ENCODE measurements at regions not wholly inside any gene's neighbourhood (a gene's known extent, or its start where the extent isn't known, plus 50 kb on each side); places are given as distances from the start of the nearest gene placed in this dataset.

DNA sequence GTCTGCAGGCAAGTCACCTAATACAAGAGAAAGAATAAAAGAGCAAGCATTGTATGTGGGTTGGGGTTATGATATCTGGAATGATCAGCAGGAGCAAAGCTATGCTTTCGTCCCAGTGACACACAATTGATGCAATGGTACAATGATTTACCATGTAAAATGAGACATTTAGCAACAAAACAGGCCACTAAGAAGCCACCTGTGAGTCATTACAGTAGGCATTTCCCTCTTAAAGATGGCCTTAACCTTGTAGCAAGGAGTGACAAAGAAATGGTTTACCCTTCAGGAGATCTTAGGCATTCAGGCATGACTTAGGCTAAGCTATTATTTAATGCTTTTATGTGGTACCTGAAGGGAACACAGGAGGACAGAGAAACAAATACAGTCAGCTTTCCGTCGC lies 373.3 kb upstream of the RBMS3 start:
- DNase-seq, result no peak

DNA sequence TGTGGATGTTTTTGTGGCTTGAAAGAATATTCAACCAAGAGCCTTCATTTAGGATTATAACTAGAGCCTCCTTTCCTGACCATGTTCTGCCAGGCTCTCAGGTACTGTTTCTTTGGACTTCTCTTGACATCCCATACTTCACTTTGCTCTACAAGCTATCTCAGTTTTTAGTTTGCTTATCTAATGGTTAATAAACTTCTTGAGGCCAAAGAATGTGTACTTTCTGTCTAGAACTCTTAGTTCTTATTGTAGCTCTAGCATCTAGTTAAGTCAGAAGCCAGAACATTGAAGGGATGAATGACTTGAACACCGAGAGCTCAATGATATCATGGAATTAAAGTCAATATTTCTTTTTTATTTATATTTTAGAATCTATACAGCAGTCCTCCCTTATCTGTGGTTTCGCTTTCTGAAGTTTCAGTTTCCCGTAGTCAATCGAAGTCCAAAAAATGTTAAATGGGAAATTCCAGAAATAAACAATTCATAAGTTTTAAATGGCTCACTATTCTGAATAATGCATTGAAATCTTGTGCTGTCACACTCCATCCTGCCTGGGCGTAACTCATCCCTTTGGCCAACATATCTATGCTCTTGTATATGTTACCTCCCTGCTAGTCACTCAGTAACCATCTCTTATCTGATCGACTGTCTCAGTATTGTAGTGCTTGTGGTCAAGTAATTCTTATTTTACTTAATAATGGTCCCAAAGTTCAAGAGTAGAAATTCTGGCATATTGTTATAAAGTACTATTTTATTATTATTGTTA lies 368.6 kb upstream of the RBMS3 start:
- no peak for DNase-seq

DNA sequence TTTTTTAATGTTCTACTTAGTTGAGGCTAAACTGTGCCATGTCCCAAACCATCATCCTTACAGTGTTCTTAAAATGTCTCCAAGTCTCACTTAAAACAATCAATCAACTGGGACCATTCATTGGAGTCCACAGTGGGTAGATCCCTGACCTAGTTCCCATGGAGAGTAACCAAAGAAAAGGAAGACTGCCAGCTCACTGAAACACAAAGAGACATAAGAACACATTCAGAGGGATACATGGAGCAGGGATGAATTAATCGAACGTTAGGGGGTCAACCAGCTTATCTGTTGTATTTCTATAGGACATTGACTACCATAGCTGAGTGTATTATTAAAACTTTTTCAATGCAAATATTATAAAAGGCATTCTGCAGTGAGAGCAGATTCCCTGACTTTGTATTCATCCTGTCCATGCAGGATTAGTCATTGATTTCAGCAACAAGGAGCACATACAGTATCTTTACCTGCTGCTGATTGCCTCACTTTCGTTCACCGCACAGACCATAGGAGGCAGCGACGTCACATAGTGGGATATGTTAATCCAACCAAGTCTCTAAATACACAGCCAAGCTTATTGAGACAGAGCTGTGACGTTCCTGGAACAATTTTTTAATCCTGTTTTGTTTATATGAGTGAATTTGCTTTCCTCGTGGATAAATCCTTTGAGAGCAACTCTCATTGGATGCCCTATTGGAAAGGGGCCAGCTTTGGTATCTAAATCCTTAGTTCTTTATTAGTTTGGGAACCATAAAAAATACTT lies 364.9 kb upstream of the RBMS3 start:
- no peak for DNase-seq

DNA sequence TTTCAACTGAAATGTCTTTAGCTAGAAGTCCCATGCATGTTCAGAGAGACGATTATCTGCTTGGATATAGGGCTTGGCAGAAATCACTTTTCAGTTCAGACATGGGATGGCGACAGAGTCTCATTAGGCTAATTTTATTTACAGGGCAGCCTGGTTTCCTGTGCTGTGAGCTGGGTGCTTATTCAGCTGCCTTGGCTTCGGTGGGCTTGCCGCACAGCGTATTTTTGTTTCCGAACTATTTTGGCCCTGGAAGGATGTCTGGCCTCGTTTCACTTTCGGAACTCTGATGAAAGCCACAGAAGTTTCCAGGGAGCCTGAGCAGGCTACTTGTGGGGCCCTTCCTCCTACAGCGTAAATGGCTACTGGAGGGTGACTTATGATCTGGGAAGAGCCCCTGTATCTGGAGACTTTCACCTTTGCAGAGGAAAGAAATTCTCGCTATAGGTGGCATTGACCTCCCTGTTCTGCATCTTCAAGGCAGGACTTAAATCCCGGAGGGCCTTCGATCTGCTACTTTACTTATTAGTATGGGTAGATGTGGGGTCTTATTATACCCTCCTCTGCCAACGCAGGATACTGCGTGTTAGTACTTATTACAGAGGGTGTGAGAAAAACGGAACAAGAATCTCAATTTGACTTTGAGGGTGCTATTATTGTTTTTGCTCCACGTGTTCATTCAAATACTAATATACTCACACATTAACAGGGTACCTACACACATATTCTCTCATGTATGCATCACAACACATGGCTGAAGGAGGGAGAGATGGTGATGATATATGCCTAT lies 364.0 kb upstream of the RBMS3 start:
- peak; percentile 1 for DNase-seq

DNA sequence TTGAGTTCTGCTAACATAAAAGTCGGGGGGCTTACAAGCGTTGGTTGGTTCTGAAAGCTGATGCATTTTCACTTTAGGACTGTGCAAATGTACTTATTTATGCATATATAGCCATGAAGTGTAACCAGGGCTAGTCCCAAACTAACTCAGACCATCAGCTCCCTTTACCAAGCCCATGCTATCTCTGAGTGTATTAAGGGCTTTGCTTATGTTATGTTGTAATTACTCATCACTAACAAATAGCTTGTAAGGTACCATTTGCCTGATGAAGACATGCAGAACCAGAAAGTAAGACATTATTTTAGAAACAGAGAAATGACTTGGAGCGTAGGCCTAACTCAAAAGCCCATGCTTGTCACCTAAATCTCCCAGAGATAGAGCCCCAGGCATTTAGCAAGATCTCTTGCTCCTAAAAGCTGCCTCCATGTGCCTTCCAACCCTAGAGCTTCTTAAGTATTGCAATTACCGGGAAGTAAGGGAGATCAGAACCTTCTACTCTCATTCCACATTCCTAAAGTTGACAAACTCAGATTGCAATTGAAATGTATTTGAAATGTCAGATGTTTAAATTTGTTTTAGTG lies 362.9 kb upstream of the RBMS3 start:
- no peak for DNase-seq

DNA sequence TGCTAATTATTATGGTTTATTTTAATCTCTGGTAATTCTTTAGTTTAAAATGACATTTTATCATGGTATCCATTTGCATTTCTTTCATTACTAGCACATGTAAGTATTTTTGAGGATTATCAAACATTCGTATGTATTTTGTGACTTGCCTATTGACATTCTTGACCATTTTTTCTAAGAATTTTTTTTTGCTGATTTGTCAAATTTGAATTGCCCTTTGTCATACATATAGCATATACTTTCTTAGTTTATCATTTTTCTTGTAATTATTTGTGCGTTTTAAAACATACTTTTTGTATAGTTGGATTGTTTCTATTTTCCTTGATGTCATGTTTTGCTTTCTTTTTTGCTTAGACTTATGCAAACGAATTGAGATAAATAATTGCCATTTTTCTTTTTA lies 358.5 kb upstream of the RBMS3 start:
- DNase-seq, result no peak

DNA sequence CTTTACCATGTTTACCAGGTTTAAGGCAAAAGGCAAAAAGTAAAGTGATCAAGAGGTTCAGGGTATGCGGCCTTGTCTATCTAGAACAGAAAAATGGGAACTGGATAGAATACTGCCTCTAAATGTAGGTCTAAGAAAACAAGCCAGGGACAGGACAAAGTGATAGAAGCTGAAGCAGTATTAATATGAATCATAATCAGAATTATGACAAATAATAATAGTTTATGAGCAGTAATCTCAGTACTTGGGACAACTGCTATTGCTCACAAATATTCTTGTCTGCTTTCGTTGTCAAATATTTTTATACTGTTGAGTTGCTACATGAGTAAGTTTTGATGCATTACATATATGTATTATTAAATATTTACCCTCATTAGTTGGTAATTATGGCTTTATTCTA lies 356.9 kb upstream of the RBMS3 start:
- no peak for DNase-seq

DNA sequence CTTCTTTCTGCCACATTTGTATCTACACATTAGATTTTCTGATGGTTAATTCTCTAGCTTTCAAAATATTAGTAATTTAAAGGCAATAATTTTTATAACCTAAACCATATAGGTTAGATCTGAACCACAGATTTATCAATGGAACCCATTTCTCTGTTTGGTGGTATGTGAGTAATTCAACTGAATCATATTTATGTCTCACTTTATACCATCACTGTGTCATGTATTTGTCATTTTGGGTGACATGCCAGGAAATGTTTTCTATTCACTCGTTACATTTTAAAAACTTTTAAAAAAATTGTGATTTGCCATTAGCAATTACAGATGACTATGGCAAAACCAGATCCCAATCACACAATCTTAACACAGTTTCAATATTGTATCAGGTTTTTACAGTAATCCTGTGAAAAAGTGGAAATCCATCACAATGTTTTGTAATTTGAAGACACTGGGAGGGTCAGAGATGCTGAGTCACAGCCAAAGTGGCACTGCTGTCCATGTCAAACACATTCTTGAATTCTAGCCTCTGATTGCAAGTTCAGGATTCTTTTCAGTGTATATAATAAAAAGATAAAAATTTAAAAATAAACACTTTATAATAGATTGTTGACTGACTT lies 356.0 kb upstream of the RBMS3 start:
- no peak for DNase-seq

DNA sequence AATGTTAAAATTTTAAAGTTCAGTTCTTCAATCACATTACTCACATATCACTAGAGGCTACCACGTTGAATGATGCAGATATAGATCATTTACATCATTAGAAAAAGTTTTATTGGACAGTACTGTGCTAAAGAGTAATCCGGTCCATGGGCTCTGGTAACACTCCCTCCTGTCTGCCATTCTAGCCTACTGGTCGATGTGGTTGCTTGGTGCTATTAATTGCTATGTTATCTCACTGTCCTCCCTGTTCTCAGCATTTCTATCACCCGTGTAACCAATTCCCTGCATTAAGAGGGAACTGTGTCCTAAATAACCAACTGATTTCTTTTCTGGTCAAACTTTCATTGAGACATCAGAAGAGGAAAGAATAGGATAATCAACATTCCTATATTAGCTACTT lies 347.5 kb upstream of the RBMS3 start:
- DNase-seq, result no peak

DNA sequence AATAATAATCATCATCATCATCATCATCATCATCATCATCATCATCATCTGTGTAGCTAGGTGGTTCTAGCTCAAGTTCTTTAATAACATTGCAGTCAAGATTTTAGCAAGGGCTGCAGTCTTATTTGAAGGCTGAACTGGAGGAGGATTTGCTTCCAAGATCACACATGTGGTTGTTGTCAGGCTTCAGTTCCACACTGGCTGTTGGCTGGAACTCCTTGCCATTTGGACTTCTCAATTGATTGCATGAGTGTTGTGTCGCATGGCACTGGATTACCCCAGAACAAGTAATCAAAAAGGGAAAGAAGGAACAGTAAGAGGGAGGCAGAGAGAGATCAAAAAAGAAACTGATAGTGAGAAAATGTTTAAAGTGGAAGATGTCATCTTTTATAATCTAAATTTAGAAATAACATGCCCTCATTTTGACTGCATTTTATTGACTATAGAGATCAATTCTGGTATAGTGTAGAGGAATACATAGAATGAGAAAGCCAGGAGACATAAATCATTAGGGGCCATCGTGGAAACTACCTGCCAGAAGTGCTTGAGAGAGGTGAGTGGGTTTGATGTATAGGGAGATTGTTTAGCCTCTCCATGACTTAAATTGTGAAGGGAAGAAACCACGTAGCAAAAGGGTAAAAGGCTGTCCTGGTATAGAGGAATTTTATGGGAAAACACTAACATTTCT lies 346.6 kb upstream of the RBMS3 start:
- DNase-seq, result no peak

DNA sequence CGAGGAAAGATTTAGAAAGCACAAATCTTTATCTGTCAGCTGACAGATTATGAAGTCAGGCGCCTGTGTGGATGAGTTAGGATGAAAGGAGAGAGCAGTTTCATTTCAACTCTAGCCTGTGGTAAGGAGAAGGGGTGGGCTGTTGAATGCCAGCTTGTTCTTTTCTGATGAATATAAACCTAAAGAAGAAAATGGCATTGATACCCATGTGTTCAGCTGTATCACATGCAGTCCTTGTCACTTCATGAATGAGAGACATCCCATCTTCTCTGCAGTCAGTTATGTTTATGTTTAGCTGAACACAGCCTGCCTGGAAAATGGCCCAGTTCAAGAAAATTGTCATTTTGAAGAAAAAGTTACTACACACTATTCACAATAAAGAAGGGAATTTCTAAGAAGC lies 345.7 kb upstream of the RBMS3 start:
- no peak for DNase-seq

DNA sequence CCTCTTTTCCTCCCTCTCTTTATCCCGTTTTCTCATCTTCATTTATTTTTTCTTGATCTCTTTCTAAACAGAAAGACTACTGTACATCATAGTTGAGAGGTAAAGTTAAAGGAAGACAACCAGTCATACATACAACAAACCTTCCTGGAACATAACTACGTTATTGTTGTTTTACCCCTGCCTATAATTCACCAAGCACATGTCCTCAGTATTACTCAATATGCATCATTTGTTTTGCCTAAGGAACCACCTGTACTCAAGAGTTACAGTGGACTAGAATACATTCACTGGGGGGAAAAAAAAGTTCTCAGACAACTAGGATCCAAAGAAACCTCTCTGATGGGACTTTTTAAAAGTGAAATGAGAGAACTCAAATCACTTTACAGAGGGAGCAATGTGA lies 344.7 kb upstream of the RBMS3 start:
- DNase-seq, result no peak

DNA sequence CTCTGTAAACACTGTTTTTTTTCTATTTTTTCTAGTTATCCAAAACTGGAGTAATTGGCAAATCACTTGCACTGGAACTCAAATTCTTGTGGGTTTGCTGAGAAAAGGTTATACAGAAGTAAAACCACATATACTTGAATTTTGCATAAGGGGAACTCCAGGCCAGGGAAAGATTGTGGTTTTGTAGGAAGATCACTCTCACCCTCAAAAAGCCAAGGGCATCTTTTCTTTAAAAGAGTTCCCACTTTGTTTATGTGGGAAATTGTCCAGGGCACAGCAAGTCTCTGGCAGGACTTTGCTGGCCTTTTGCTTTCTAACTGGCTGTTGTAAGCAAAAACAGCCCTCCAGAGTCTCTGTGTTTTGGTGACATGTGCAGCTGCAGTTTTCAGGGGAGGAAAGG lies 340.3 kb upstream of the RBMS3 start:
- no peak for DNase-seq

DNA sequence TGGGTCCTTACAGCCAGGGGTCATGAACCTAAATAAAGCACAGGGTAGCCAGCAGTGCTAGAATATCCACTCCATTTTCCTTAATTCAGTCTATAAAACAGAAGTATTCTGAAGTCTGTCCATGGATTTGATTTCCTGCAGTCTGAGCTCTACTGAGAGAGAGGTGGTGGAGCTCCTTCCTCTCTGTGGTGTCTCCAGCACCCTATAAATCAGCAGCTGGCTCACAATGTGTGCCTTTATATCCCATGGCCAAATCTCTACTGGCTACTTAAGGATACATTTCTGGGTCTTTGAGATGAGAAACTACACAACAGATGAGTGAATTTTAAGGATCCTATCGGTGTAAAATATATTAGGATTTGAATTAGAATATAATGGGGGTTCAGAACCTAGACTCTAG lies 339.9 kb upstream of the RBMS3 start:
- DNase-seq, result no peak

DNA sequence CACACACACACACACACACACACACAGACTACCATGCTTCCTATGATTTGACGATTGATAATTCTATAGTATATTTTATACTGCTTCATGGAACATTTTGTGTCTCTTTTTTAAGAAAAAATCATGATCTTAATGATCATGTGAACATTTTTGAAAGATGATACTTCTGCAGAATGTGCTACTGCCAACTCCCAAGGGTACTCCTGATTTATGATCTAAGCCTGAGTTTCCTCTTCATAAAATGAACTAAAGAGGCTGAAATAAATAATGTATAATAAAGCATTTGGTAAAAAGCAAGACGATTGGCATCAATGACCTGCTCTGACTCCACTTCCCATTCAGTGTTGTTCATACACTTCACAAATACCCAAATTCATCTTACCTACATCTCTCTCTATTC lies 333.8 kb upstream of the RBMS3 start:
- DNase-seq, result no peak

DNA sequence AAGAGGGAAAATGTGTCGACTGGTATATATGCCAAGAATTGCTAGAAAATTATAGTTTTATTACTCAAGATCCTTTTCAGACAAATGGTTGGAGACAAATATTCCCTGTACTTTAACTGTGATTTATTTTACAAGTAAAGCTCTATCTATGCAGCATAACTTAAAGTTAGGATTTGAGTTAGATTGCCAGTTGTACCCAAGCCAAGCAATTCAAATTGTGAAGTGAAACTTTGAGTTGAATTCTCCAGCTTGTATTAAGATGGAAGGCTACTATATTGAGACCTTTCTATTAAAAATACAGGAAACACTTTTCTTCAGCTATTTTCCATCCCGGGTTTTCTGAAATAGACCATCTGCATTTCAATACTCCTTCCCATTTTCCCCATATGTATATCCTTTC lies 333.1 kb upstream of the RBMS3 start:
- DNase-seq, result no peak

DNA sequence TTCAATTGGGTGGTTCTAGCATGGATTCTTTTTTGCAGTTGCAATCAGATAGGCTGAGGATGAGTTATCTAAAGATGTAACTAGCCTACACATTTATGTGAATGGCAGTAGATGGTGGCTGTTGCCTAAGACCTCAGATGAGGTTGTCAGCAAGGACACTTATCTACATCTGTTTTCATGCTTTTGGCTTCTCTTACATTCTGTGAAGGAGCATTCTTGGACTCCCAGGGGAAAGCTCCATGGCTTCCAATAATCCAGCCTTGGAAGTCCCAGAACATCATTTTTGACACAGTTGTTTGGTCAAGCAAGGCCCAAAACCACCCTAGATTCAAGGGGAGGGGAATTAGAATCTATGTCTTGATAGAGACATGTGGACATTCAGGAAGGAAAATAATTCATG lies 332.2 kb upstream of the RBMS3 start:
- DNase-seq, result no peak

DNA sequence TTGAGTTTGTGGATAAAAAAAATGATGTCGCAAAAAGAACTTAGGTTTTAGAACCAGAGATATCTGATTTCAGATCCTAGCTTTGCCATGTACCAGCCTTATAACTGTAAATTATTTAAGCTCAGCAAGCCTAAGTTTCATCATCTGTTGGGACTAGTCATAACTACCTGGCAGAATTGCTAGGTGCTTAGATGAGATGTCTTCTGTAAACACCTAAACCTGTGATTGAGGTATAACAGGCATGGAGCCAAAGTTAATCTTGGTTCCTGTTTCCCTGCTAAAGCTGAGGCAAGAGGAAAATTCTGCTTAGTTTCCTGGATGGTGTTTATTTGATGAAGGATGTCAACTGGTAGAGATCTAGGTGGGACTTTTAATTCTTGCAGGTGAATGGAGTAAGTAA lies 331.3 kb upstream of the RBMS3 start:
- no peak for DNase-seq

DNA sequence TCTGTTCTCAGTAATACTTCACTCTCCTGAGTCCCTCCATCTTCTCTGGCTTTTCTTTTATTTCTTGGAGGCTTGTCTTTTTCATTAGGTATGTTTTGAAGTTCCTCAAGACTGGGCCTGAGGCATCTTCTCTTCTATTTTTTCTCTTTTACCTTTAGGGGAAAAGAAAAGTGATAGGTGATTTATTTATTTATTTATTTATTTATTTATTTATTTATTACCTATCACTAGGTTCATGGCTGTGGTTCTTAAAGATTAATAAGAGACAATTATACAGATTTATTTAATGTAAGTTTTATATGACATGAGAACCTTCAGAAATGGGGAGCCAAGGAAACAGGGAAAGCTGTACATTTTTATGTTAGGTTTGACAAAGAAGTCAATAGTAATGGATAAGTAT lies 330.3 kb upstream of the RBMS3 start:
- DNase-seq, result no peak

DNA sequence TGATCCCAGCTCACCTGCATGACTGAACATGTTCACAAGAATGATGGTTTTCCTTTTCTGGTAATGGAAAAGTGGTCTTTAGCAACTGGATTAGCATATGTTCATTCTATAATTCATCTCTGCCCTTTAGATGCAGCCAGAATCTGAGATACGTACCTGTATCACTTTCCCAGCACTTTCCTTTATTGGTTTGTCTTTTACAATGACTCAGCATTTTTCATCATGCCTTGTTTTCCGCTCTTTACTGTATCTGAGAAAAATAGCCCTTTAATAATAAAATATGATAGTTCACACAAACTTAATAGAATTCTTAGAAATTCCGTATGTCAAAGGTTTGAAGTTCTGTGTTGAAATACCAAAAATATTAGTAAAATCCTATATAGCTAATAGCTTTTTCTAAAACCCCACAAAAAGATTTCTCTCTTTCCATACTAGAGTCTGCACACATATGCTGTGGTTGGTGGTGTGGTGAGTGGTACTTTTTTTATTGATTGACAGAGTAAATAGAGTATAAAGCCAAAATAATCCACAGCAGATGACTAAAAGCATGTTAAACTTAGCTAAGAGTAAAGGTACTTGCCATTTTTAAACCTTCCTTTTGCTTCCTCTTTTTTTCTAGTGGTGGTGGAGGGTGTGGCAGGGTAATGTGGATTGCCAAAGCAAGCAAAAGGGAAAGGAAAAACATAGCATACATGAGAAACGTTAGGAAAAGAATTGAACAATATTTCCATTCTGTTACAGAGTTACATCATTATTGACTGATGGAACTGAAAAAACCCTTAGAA lies 328.9 kb upstream of the RBMS3 start:
- DNase-seq, result no peak

DNA sequence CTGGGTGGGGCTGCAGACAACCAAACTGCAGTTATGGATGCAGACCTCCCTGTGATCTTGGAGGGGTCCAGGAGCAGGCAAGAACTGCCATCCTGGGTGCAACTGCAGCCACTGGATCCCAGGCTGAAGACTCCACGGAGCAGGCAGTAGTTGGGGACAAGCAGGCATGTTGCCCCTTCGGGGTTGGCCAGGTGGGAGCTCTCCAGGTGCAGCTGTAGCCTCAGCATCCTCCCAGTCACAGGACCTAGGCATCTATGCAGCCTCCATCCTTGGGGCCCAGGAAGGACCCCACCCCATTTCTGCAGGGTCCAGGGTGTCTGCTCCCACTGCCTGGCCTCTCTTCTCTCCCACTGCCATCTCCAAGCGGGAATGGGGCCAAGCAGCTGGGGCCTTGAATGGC lies 322.2 kb upstream of the RBMS3 start:
- no peak for DNase-seq

DNA sequence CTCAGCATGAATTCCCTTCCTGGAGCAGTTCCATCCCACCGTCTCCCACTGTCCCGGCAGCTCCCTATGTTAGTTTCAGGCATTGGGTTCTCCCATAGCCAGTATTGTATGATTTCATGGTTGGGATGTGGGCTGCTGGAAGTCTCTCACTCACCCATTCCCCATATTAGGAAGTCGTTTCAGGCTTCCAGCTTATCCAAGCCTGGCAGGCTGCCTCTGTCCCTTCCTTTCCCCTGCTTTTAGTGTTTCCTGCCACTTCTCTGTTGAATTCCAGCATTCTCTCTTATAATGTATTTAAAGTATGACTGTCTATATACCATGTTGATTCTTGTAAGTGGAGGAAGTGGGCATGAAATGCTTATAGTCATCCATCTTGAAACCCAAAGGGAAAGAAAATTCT lies 309.7 kb upstream of the RBMS3 start:
- no peak for DNase-seq

Data from CD4-positive, alpha-beta T cell treated with Interleukin-10 for 1 hour (primary cell).